ENCODE measurements at regions not wholly inside any gene's neighbourhood (a gene's known extent, or its start where the extent isn't known, plus 50 kb on each side); places are given as distances from the start of the nearest gene placed in this dataset.
"Not testable (repeated sequence)": the region's sequence is repeated elsewhere in the genome, so short reads cannot be mapped to it uniquely, and the experiment has no call there.

GRCh38 chr2:156779416-156780120 lies 343.4 kb downstream of the GPD2 start:
- no peak for DNase-seq (ENCODE audit: low spot score)

DNA sequence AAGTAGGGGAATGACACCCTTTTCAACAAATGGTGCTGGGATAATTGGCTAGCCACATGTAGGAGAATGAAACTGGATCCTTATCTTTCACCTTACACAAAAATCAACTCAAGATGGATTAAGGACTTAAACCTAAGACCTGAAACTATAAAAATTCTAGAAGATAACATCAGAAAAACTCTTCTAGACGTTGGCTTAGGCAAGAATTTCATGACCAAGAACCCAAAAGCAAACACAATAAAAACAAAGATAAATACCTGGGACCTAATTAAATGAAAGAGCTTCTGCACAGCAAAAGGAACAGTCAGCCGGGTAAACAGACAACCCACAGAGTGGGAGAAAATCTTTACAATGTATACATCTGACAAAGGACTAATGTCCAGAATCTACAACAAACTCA lies 345.5 kb downstream of the GPD2 start:
- not testable (repeated sequence) for DNase-seq (ENCODE audit: low spot score)

- DNase-seq (ENCODE audit: low spot score) = no peak
These were observed 348.0 kb downstream of the GPD2 start for GRCh38 chr2:156784020-156784701.

DNA sequence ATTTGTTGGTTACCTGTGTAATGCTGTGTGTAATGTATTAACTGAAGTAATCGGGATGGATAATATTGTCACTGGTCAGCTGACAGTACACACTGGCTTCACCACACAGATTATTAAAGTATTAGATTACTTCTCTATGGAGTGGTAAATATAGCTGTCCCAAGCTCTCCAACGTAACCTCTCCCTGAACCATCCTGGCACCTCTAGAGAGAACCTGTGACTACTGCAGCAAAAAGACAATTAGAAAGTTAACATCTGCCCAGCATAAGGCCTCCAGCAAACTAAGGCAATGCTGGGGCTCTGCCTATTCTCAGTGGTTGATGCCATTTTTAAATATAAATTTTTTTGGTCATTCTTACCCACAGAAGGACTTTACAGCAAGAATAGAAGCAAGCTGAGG lies 351.3 kb downstream of the GPD2 start:
- DNase-seq (ENCODE audit: low spot score) = no peak

DNA sequence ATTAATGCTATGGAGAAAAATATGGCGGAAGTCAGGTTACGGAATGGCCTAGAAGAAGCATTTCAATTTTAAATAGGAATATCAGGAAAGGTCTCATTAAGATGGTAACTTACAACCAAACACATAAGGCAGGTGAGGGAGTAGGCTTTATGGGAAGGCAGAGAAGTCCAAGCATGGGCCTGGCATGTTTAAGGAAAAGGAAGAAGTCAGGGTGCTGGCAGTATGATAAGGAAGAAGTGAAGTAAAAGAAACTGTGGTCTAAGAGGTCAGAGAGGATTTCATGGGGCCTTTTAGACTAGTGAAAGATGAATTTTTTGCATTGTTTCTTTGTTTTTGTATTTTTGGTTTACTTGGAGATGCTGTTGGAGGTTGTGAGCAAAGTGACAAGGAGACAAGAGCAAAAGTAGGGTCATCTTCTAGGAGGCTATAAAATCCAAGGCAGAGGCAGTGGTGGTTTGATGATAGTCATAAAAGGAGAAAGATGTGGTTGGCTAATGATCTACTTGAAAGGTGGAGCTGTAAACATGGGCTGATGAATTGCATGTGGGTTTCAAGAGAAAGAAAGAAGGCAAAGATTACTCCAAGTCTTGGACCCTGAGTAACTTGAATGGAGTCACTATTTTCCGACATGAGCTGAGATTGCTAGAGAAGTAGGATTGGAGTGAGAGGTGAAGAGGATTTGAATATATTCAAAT lies 354.3 kb downstream of the GPD2 start:
- no peak for DNase-seq (ENCODE audit: low spot score)

DNA sequence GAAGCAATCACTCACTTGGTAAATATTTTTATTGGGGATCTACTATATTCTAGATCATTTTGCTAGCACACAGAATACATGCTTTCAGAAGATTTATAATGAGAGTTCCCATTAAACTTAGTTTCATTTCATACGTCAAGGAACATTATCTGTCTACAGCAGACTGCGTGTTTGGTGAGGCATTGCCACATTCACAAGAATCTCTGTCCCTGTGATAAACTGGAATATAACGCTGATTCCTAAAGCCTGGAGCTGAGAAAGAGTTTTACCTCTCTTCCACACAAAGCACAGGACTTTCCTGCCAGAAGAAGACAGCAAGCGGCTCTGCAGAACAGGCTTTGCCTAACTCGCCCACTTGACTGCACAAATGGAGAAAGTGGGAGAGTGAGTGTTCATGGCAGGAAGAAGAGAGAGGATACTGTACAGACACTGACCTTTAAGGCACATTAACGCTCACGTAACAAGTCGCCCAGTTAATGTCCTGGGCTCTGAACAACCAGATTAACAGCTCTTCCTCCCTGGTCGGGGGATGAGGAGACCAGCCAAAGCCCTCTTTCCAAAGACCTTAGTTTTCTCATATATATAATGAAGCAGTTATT lies 356.2 kb downstream of the GPD2 start:
- no peak for DNase-seq (ENCODE audit: low spot score)

DNA sequence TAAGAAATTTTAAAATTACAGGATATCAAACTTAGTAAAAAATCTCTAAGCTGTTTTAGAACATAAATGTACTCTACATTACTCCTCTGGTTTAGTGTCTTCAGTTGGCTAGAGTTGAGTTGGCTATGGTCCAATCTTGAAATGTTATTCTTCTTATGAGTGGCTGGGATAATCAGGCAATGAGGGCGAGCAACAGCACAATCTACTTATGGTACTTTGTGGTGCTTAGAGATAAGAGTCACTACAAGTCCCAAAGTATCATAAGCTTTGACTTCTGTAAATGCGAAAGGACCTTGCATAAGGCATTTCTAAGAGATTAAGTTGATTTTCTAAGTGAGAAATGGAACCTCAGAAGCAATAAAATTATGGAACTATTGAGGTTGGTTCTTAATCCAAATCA lies 361.7 kb downstream of the GPD2 start:
- no peak for DNase-seq (ENCODE audit: low spot score)

DNA sequence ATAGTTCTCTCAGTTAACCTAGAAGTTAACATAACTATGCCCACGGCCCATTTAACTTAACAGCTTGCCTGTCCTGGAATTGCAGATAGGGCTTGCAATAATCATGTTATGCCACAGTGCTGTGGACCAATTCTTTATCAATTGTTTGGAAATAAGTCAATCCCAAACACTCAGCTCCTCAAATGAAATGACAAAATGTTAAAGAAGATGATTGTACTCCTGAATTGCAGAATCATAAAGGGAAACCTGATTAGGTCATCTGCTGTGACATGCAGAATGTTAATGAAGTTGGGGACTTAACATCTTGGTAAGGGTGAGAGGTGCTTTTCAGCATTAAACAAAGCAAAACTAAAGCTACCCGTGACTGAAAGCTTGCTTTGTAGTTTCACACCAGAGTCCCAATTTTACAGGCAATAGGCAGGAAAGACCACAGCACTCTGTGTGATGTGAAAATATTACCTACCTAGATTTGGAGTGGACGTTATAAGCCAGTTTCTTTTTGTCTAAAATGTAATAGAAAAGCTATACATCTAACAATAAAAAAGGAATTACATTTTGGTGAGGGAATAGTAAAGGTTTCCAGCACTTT lies 364.0 kb downstream of the GPD2 start:
- DNase-seq (ENCODE audit: low spot score) = no peak

GRCh38 chr2:156800781-156801361 lies 364.7 kb downstream of the GPD2 start:
- no peak for DNase-seq (ENCODE audit: low spot score)

DNA sequence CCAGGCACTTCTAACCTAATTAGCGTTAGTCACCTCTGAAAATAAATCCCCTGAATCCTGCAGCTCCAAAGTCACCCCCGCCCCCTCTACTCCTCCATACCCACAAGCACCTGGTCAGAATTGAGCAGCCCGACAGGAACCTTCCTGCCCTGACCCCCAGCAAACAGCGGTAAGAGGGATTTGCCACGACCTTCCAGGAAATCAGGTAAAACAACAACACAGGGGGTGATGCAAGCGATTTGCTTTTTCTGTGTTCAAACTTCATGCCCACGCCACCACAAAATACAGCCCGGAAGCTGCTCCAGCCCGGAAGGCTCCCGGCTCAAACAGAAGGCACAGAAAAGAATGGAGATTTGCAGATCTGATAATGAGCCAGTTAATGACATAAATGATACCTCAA lies 367.1 kb downstream of the GPD2 start:
- no peak for DNase-seq (ENCODE audit: low spot score)

- DNase-seq (ENCODE audit: low spot score) = no peak
These were observed 367.8 kb downstream of the GPD2 start for GRCh38 chr2:156803967-156804366.

- no peak for DNase-seq (ENCODE audit: low spot score)
These were observed 373.9 kb downstream of the GPD2 start for GRCh38 chr2:156810094-156810493.

DNA sequence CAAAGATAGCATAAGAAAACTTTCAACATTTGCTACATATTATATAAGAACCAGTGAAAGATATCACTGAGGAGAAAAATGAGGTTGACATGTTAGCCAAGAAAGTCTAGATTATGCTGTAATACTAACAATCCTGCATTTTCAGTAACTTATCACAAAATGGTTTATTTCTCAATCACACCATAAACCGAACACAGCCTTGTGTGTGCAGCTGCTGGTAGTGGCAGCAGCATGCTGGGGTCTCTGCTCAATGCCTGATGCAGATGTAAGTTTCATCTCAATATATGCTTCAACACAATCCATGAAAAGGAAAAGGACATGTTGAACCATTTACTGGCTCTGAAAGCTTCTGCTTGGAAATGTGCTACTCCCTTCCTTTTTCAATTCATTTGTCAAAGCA lies 376.3 kb downstream of the GPD2 start:
- no peak for DNase-seq (ENCODE audit: low spot score)

DNA sequence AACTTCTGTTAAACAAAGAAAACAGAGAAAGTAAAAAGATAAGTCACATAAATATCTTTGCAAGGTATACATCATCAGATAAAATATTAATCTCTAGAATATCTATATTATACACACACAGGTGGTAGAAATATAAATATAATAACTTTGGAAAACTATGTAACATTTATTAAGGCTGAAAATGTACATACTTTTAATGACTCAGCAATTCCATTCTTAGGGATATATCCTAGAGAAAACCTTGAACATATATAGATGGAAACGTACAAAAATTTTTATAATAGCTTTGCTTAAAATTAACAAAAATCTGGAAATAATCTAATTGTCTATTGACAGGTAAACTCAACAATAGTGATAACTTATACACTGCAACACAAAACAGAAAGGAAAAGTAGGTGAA lies 381.3 kb downstream of the GPD2 start:
- no peak for DNase-seq (ENCODE audit: low spot score)

DNA sequence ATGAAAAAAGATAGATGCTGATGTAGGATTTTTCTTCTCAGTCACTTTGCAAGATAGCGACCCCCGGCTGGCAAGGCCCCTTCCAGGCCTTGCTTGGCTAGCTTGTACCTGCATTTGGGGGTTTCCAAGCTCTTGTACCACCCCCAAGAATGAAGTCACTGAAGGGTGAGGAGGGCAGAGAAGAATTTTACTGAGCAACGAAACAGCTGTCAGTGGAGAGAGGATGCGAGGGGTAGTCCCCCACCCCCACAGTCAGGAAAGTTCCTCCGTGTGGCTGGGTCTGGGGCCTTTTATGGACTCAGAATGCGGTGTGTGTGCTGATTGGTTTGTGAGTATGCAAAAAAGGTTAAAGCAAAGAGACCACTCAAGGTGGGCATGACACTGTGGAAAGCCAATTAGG lies 382.0 kb downstream of the GPD2 start:
- no peak for DNase-seq (ENCODE audit: low spot score)

GRCh38 chr2:156818944-156819343 lies 382.8 kb downstream of the GPD2 start:
- no peak for DNase-seq (ENCODE audit: low spot score)

GRCh38 chr2:156826341-156826933 lies 390.3 kb downstream of the GPD2 start:
- DNase-seq (ENCODE audit: low spot score) = no peak

- DNase-seq (ENCODE audit: low spot score) = no peak
These were observed 398.3 kb downstream of the GPD2 start for GRCh38 chr2:156834431-156834830.

DNA sequence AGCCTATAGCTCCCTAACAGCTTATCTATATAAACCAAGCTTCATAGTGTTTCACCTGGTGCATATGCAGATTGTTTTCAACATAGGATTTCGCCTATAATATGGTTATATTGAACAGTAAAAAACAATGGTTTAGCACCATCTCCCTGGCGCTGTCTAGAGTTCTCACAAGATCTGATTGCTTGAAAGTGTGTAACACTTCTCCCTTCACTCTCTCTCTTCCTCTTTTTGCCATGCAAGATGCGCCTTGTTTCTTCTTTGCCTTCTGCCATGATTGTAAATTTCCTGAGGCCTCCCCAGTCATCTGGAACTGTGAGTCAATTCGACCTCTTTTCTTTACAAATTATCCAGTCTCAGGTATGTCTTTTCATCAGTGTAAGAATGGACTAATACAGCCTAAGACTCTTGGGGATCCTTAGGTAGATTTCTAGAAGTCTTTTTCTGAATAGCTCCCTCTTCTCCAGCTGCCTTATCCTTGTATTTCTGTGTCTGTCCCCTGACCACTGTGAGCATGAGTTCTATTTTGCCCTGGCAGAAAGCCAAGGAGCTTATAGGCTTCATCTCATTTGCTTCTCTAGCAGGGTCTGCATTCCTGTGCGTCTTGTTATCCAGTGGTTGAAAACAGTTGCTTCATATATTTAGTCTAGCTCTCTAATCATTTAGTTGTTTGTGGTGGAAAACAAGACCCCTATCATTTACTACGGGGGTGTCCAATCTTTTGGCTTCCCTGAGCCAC lies 401.6 kb downstream of the GPD2 start:
- no peak for DNase-seq (ENCODE audit: low spot score)

- DNase-seq (ENCODE audit: low spot score) = no peak
These were observed 405.1 kb downstream of the GPD2 start for GRCh38 chr2:156841321-156841720.
